Astrocyte of the hippocampus (primary cell): ENCODE measurements at regions not wholly inside any gene's neighbourhood (a gene's known extent, or its start where the extent isn't known, plus 50 kb on each side); places are given as distances from the start of the nearest gene placed in this dataset.

Experiments used
- DNase-seq: peaks from one replicate; pipeline ENCODE4 v3.0.0; 2011; ENCODE audit warnings: low read depth, low spot score

DNA sequence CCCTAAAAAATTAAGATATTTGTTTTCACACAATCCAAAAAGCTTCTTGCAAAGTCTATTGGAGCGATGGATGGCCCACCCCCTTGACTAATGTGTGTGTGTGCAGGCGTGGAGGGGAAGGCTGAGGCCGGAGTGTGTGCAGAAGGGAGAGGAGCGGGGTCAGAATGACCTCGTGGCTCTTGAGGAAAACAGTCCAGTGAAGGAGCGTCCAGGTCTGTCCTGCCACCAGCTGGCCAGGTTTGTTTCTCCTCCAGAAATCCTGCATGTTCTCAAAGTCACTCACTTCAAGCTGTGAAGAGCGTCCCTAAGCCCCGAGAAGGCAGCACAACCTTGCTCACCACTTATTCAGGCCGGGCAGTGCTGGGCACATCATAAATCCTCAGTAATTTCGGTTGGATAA, 69.5 kb upstream of the SSX2IP start:
- DNase-seq = no peak

DNA sequence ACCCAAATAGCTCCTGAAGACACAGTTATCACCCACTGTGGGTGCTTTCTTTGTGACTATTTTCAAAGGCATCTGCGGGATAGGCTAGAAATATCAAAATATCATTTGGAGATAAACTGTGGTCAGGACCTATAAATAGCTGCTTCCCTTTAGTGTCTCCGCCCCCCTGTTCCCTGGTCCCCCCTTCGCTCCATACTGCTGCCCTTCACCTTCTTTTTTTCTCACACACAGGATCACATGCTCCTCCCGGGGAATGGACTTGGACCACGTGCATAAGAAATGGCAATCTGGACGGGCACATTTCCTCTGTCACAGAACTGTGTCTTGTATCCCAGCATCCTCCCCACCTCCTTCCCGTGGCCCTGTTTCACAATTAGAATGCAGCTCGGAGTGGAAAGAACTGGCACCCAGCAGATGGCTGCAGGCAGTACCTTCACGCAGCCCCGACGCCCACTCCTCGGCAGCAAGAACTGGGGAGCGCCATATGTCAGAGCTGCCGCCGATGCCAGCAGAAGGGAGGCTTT, 68.8 kb upstream of the SSX2IP start:
- DNase-seq = peak; percentile 33

DNA sequence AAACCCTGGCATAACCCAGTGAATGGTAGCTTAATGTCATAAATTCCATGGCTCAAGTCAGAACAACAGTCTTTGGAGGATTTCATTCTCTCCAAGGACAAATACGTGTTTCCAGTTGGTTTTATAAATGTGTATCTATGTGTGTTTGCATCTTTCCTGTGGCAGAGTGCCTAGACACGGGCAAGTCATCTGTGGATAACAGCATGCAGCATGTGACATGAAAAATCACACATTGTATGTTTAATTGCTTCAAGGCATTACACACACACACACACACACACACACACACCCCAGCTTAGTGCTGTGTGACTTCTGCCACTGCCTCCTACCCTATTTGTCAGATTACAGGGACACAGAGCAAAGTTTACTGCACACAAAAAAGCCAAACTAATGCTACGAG, 68.2 kb upstream of the SSX2IP start:
- DNase-seq = no peak

DNA sequence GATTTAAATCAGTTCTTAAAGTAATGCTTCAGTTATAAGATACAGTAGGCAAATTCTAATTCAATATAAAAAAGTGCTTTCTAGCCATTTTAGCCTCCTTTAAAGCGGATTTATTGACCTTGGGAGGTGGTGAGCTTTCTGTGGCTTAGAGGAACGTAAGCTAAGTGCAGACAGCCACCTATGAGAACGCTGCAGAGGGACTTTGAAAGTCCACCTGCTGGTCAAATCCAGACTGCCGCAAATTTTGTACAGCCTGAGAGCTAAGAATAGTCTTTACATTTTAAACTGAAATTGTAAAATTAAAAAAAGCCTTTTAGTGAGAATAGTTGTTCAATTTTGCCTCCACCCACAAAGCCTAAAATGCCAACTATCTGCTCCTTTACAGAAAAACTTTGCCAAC, 67.0 kb upstream of the SSX2IP start:
- DNase-seq = no peak

DNA sequence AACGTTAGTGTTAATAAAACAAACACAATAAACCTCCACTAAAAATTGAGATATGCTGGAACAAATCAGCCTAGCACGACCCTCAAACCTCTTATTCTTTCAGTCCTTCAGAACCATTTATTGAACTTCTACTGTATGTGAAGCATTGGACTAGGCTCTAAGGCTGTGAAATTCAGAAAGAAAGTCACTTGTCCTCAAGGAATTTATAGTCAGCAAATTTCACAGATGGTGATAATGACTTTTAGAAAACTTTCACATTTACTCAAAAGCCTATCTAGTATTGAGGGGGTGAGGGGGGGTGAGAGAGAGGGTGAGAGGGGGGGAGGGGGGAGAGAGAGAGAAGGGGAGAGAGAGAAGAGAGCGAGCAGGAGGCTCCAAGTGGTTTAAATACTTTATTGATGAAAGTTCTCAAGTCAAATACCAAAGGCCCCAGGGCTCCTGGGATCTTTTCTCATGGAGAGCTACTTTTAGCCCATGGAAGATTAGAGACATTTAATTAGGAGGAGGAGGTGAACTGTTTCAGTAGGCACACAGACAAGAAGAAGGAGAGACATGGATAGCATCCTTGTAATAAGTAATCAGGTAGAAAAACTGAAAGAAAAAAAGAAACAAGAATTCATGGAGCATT, 66.3 kb upstream of the SSX2IP start:
- DNase-seq = no peak

DNA sequence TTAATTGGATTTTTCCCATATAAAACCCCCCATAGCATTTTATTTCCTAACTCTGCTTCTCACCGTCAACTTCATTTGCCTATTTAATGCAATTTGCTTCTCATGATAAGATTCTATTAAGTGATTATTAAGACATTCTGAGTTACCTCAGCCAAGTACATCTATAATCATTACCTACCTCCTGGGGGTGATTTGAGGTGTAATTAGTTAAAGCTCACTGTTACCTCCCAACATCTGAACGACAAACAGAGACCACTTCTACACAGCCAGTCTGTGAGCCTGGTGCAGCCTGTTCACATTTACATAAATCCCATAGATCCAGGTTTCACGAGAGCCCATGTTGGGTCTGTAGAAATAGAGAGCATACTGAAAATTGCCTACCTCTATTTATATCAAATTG, 65.7 kb upstream of the SSX2IP start:
- DNase-seq = no peak

DNA sequence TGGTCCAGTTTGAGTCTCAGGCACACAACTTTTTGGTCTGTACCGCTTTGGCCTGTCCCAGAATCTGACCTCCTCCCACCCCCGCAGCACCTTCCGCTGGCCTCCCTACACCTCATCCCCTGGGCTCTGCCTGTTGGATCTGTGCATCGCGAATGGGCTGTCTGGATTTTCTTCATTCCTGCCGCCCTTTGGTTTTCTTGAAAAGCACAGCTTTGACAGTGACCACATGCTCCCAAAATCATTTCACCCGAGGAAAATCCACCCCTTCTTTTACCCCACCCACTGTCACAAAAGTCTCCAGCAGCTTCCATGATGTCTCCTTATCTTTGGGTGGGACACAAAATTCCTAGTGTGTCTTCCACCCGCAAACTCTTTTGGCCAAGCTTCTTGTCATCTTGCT, 65.0 kb upstream of the SSX2IP start:
- DNase-seq = no peak

DNA sequence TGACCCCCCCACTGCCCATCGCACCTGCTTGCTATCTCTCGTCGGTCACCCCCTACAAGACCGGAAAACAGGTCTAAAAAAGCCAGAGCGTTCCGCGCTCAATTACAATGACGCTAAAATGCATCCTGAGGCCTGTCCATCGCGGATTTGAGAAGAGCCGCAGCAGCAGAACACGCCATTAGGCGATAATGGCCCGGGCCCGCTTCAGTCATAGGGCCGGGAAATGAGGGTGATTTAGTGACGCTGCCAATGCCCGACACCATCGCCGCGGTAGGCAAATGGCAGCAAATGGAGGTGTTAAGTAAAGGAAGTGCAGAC, 64.1 kb upstream of the SSX2IP start:
- no peak for DNase-seq

DNA sequence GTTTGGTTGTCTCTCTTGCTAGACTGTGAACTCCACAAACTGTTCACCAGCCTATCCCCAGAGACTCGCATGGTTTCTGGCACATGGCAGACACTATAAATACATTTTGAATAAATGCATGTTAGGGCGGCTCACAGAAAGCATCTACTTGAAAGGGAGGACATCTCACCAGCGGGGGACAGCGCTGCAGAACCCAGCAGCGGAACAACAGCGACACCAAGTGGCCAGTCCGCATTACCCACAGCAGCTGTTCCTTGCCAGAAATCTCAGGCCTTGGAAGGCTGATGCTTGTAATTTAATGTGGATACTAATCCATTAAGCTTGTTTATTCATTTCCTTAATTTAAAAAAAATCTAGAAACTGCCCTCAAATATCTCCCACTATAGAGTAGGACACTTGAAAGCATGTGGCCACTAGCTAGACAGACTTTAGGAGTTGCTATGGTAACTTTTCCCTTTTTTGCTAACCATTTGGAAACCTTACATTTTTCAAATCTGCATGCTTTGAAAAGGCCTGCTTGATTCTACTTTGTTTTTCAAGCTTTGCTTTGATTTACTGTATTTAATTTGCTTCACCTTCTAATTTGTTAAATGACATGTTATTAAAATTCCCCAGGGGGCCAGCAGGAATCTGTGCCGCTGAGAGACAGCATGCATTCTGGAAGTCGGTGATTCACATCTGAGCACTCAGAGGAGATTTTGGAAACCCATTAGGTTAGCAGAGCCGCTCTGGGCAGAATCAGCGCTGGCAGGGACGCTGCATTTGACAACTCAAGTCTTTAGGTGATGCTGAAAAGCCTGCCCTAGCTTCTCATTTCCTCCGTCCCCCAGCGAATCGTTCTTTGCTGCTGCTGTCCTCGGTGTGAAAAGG, 63.5 kb upstream of the SSX2IP start:
- DNase-seq = peak; percentile 87

DNA sequence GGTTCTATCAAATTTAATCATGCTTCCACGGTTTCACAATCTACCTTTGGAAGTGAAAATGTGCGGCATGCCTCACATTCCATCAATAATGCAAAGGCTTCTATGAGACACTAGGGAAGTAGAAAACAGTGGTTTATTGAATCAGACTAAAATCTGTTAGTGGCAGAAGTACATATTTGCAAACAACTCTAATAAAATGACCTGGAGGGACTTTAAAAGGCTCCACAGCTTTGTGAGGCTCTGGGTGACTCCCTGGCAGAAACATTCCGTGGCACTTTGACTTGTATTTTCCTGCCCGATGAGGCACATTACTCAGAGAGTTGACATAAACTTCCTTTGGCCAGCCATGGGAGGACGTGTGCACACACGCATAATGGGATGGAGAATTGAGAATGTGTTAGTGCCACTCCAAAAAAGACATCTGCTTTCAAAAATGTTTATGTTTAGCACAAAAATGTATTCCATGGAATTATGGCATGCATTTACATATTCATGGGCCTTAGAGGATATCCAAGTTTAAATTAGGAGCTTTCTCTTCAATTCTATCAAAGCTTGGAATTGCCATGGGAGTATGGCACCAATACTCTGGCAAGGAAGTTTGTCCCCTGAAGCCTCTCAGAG, 60.0 kb upstream of the SSX2IP start:
- peak; percentile 54 for DNase-seq

DNA sequence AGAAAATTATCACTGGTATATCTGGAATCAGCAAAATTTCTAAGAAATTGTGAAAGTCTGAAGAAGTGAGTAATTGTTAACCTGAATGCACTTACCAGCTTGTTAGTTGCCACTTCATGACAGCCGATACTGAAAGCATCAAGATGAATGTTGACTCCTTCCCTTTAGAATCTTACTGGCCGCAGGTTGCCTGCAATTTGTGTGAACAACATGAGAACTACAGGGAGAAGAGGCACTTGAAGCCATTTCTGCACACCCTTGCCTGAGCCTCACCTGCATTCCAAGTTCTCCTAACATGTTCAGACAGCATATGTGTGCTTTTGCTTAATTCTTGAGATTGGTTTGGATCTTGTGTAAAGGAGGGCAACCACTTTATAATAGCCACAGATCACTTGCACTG, 59.2 kb upstream of the SSX2IP start:
- no peak for DNase-seq

DNA sequence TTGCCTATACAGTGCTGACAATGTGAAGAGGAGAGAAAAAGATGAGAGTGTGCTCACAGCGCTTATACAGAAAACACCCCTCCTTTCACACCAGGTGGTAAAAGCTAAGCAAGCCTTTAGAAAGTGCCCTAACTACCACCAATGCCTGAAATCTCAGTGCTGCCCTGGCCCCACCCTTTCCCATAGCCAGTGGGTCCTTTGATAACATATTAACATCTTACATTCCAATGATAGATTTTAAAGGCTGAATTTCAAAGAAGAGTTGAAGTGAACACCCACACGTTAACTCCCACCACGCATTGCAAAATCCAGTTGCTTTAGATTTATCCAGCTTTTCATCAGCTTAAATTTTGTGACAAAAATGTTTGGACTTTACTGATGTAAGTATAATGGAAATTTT, 58.1 kb upstream of the SSX2IP start:
- DNase-seq = no peak

DNA sequence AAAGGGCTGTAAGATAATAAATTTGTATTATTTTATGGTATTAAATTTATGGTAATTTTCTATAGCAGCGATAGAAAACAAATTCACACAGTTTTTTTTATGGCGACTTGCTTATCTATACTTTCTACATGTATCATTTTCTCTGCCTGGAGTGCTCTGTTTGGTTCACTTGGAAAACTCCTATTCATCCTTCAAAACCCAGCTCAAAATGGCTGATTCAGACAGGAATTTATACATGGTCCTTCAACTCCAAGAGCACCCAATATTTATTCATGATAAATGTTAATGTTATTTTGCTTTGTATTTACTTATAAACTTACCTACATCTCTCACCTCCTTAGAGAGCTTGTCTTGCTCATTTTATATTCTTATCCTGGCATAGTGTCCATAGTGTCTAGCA, 55.6 kb upstream of the SSX2IP start:
- no peak for DNase-seq

DNA sequence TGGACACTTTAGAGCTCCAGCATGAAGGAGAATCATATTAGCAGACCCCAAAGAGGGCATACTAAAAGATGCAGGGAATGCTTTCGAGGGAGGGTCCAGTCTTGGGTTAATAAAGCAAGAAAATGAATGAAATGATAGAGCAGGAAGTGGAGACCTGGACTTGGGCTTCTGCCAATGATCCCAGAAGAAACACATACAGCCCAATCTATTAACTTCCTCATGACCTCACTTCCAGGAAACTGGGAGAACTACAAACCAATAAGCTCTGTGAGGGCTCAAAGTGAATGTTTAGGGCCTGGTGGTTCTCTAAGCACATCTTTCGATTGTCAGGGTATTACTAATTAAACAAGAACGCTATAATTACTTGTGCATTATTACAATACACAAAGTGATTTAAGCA, 53.6 kb upstream of the SSX2IP start:
- no peak for DNase-seq

DNA sequence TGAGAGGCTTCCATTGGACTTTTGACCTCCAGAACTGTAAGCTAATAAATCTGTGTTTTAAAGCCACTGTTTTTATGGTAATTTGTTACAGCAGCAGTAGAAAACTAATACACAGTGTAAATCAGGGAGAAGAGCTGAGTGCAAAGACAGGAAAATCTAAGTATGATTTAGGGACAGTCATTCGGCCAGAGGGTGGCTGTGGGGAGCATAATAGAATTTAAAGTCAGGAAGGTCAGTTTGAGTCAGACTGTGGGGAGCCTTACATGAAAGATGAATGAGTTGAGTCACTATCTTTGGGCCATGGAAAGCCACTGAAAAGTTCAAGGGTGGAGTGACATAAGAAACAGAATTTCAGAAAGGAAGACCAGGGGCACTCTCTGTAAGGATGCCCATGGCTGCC, 52.4 kb upstream of the SSX2IP start:
- DNase-seq = no peak

DNA sequence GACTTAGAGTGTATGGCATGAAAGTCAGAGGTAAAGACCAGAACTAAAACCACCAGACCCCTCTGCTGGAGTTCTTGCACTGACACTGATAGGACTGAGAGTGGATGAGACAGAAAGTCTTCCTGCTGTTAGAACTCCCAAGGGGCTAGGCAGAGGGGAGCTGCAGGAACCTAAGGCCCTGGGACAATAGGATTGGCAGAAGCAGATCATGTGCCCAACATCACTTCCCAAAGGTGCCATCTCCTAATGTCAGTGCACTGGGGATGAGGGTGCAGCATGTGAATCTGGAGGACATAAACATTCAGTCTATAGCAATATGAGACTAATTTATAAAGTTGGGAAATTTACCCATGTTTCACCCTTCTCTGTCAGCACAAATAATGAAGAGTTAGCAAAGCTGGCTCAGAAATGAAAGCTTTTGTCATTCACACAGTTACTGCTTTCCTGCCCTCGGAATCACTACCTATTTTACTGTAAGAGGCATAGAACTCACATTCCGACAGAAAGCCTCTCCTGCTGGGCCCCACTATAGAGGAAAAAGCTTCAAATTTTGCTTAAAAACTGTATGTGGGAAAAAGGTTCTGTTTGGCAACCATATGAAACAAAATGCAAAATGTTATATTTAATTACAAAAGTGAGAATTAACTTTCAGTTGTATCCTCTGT, 49.9 kb upstream of the SSX2IP start:
- no peak for DNase-seq
